Adrenal gland (tissue), 5 donors: ENCODE measurements at regions not wholly inside any gene's neighbourhood (a gene's known extent, or its start where the extent isn't known, plus 50 kb on each side); places are given as distances from the start of the nearest gene placed in this dataset.

Experiments used
- POLR2A ChIP-seq, 2 donors: fragments of 450-650 bp; IDR thresholded peaks; one replicate each; pipeline ENCODE4 v1.6.1; 2017; ENCODE audit warnings: antibody characterized with exemption in 2 of 2, mild to moderate bottlenecking in 2 of 2, moderate library complexity in 1 of 2
- TF ChIP-seq, protein P1 (sequence below), 6 experiments: fragments of 450-650 bp in 4 of 6; fragments of 200-600 bp in 2 of 6; sonication (generic) in 1 of 6; IDR thresholded peaks; 1 replicate in 5 of 6; 2 replicates in 1 of 6; pipeline versions ENCODE4 v1.5.1 to v1.8.0; 2016 to 2021; ENCODE audit warnings: antibody characterized with exemption in 6 of 6, mild to moderate bottlenecking in 2 of 6, moderate library complexity in 1 of 6
- donor health status: DM: no; HTN: no; CAD: no.

DNA sequence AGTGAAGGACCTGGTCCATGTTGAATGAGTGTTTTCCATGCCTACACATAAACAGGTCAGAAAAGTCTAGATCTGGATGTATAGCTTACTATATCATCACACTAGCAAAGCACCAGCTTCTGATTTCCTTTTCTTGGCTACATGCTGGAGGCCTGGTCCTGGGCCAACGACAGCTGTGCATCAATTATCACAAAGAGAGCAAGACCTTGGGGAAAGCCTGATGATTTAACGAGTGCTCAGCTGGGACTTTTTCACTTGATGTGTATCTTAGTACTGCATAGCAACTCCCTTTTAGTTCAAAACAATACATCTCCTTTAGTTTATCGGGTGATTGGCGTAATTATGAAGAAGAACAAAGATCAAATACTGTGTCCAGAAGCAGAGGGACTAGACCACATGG lies 358.2 kb downstream of the KIF2B start:
- TF ChIP-seq, protein P1, sequence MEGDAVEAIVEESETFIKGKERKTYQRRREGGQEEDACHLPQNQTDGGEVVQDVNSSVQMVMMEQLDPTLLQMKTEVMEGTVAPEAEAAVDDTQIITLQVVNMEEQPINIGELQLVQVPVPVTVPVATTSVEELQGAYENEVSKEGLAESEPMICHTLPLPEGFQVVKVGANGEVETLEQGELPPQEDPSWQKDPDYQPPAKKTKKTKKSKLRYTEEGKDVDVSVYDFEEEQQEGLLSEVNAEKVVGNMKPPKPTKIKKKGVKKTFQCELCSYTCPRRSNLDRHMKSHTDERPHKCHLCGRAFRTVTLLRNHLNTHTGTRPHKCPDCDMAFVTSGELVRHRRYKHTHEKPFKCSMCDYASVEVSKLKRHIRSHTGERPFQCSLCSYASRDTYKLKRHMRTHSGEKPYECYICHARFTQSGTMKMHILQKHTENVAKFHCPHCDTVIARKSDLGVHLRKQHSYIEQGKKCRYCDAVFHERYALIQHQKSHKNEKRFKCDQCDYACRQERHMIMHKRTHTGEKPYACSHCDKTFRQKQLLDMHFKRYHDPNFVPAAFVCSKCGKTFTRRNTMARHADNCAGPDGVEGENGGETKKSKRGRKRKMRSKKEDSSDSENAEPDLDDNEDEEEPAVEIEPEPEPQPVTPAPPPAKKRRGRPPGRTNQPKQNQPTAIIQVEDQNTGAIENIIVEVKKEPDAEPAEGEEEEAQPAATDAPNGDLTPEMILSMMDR (IDR thresholded peaks at IDR 0.05), result no peak
- TF ChIP-seq POLR2A (IDR thresholded peaks at IDR 0.05), result no peak
